ENCODE measurements at regions not wholly inside any gene's neighbourhood (a gene's known extent, or its start where the extent isn't known, plus 50 kb on each side); places are given as distances from the start of the nearest gene placed in this dataset.

DNA sequence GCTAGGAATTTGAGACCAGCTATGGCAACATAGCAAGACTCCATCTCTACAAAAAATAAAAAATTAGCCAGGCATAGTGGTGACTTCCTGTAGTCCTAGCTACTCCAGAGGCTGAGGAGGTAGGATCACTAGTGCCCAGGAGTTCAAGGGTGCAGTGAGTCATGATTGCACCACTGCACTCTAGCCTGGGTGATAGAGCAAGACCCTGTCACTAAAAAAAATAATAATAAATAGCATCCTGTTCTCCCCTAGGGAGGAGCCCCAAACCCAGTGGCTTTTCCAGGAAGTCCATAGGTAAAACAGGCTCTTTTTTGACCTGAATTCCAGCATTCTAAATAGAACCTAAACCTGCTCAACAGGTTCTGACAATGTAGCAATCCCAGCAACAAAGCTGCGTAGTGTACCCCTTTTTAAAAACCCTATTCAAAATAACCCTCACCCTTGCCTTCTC is 192.0 kb downstream of the ALDH8A1 start:
- no peak for TF ChIP-seq POLR2A (IDR thresholded peaks at IDR 0.05)
- TF ChIP-seq, protein P1, sequence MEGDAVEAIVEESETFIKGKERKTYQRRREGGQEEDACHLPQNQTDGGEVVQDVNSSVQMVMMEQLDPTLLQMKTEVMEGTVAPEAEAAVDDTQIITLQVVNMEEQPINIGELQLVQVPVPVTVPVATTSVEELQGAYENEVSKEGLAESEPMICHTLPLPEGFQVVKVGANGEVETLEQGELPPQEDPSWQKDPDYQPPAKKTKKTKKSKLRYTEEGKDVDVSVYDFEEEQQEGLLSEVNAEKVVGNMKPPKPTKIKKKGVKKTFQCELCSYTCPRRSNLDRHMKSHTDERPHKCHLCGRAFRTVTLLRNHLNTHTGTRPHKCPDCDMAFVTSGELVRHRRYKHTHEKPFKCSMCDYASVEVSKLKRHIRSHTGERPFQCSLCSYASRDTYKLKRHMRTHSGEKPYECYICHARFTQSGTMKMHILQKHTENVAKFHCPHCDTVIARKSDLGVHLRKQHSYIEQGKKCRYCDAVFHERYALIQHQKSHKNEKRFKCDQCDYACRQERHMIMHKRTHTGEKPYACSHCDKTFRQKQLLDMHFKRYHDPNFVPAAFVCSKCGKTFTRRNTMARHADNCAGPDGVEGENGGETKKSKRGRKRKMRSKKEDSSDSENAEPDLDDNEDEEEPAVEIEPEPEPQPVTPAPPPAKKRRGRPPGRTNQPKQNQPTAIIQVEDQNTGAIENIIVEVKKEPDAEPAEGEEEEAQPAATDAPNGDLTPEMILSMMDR (IDR thresholded peaks at IDR 0.05) = no peak
